ENCODE measurements at regions not wholly inside any gene's neighbourhood (a gene's known extent, or its start where the extent isn't known, plus 50 kb on each side); places are given as distances from the start of the nearest gene placed in this dataset.

DNA sequence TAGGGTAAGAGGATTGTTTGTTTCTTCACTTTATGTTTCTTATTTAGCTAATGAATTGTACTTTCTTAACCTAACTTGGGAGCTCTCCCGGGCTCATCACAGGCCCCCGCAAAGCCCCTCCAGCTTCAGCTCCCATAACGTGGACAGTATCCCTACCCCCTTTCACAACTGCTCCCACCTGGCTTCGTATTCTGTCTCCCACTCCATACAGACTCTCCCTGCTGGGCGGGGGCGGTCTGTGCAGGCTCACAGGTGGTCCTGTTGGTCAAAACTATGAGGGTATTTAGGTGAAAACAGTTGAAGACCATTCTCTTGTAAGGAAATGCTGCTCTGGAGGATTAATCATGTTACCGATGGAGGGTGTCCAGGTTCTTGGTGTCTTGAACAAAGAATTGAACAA, 805.3 kb downstream of the SEMA5A start:
- Histone ChIP-seq H3K4me3 (no peak overlapping the region), H3K9me3 (no peaks in the 10 kb centered on the region), H3K4me1 (no peaks in the 10 kb centered on the region), H3K27me3 (no peaks in the 10 kb centered on the region), H3K36me3 (no peaks in the 10 kb centered on the region), H3K27ac (no peak overlapping the region)
- intact Hi-C loops (cut with DNase I) = no loop called here
- no peak for DNase-seq (ENCODE audit: extremely low spot score in 2 of 2)
- no peak for TF ChIP-seq POLR2A (IDR thresholded peaks at IDR 0.05)

DNA sequence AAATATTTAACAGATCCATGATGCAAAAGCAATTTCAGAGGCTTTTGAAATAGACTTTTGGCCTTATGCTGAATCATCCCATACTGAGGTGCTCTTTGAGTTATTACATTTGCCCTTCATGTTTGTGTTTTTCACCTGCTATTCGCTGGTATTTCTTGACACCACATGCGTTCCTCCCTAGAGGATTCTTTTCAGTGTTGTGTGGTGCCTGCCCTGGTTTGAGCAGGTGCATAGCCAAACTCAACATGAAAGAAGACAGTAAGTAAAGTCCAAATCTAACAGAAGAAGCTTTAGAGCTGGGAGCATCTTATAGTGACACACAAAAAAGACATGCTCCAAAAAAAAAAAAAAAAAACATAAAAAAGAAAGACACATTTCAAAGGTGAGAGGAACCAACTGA, 796.3 kb downstream of the SEMA5A start:
- no peak for DNase-seq (ENCODE audit: extremely low spot score in 2 of 2)
- H3K9me3 ChIP-seq = no peaks in the 10 kb centered on the region
- H3K27me3 ChIP-seq = no peaks in the 10 kb centered on the region
- no peaks in the 10 kb centered on the region for H3K36me3 ChIP-seq
- intact Hi-C loops (cut with DNase I) = no loop called here
- no peaks in the 10 kb centered on the region for H3K4me1 ChIP-seq
- TF ChIP-seq CTCF (IDR thresholded peaks at IDR 0.05) (no peak), POLR2A (IDR thresholded peaks at IDR 0.05) (no peak), POLR2AphosphoS5 (IDR thresholded peaks at IDR 0.05; ENCODE audit: insufficient read depth in 1 of 2, low read depth in 1 of 2) (no peak)
- H3K27ac ChIP-seq = no peak overlapping the region
- no peak overlapping the region for H3K4me3 ChIP-seq

GRCh38 chr5:8750100-8750499, 795.8 kb downstream of the SEMA5A start:
- intact Hi-C loops (cut with DNase I) = no loop called here
- Histone ChIP-seq H3K4me3 (no peak overlapping the region), H3K27me3 (no peaks in the 10 kb centered on the region), H3K4me1 (no peaks in the 10 kb centered on the region), H3K36me3 (no peaks in the 10 kb centered on the region), H3K9me3 (no peaks in the 10 kb centered on the region), H3K27ac (no peak overlapping the region)
- no peak for DNase-seq (ENCODE audit: extremely low spot score in 2 of 2)
- no peak for TF ChIP-seq POLR2A (IDR thresholded peaks at IDR 0.05)
- TF ChIP-seq POLR2AphosphoS5 (IDR thresholded peaks at IDR 0.05; ENCODE audit: insufficient read depth in 1 of 2, low read depth in 1 of 2) = no peak
- no peak for TF ChIP-seq CTCF (IDR thresholded peaks at IDR 0.05)

DNA sequence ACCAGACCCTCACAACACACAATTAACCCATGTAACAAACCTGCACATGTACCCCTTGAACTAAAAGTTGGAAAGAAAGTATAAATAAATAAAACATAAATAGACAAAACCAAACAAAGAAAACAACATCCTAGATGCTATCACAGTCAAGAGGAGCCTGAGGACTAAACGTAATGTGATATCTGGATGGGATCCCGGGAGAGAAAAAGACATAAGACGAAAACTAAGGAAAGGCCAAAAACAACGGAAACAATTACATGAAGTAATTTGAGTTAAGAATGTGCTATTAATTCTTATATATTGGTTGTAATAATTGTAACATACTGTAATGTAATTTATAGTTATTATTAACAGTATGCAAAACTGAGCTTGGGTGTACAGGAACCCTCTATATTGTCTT, 793.9 kb downstream of the SEMA5A start:
- Histone ChIP-seq H3K36me3 (no peaks in the 10 kb centered on the region), H3K27ac (no peak overlapping the region), H3K4me1 (no peaks in the 10 kb centered on the region), H3K4me3 (no peak overlapping the region), H3K27me3 (no peaks in the 10 kb centered on the region), H3K9me3 (no peaks in the 10 kb centered on the region)
- intact Hi-C loops (cut with DNase I) = no loop called here
- no peak for TF ChIP-seq POLR2A (IDR thresholded peaks at IDR 0.05)
- TF ChIP-seq CTCF (IDR thresholded peaks at IDR 0.05) = no peak
- no peak for DNase-seq (ENCODE audit: extremely low spot score in 2 of 2)

GRCh38 chr5:8752595-8752994, 793.3 kb downstream of the SEMA5A start:
- intact Hi-C loops (cut with DNase I) = no loop called here

More at GRCh38 chr5:8752595-8752994, 793.3 kb downstream of the SEMA5A start:
- H3K4me1 ChIP-seq = no peaks in the 10 kb centered on the region
- TF ChIP-seq POLR2A (IDR thresholded peaks at IDR 0.05) (no peak), POLR2AphosphoS5 (IDR thresholded peaks at IDR 0.05; ENCODE audit: insufficient read depth in 1 of 2, low read depth in 1 of 2) (no peak), CTCF (IDR thresholded peaks at IDR 0.05) (no peak)
- no peak for DNase-seq (ENCODE audit: extremely low spot score in 2 of 2)
- H3K9me3 ChIP-seq = no peaks in the 10 kb centered on the region
- H3K4me3 ChIP-seq = no peak overlapping the region
- H3K27me3 ChIP-seq = no peaks in the 10 kb centered on the region
- no peaks in the 10 kb centered on the region for H3K36me3 ChIP-seq
- no peak overlapping the region for H3K27ac ChIP-seq
